GM12865 (cell line): ENCODE measurements at regions not wholly inside any gene's neighbourhood (a gene's known extent, or its start where the extent isn't known, plus 50 kb on each side); places are given as distances from the start of the nearest gene placed in this dataset.

ENCODE experiments used
- DNase-seq: peaks from one replicate; pipeline ENCODE4 v3.0.0; 2010; ENCODE audit warnings: low read depth
- H3K4me3 ChIP-seq: 2 replicates; pipeline ENCODE4 v1.5.1; 2011; ENCODE audit warnings: mild to moderate bottlenecking, low read depth, low read length, control low read depth
- CTCF ChIP-seq: IDR thresholded peaks from 2 replicates; pipeline ENCODE4 v1.5.1; 2011; ENCODE audit warnings: low read length, control low read depth, low read depth, inconsistent platforms; ENCODE audit not compliant: insufficient read depth; ENCODE audit errors: missing control alignments

DNA sequence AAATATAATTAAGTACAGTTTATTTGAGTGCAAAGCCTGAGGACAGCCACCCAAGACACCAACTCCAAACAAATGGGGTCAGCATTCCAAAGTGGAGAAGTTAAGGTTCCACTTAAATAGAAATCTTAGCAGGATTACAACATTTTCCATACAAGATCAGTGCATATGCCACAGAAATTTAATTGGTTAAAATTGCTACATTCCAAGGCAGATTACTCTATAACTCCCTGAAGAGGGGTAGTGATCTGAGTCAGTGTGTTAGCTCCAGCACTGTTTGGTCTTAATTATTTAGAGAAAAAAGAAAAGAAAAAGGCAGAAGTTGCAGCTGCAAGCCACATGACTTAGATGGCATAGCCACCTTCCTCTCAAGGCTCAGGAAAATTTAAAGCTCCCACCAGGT is 297.5 kb downstream of the HHIPL2 start:
- TF ChIP-seq CTCF = no peak
- no peak for DNase-seq
- no peak overlapping the region for H3K4me3 ChIP-seq

DNA sequence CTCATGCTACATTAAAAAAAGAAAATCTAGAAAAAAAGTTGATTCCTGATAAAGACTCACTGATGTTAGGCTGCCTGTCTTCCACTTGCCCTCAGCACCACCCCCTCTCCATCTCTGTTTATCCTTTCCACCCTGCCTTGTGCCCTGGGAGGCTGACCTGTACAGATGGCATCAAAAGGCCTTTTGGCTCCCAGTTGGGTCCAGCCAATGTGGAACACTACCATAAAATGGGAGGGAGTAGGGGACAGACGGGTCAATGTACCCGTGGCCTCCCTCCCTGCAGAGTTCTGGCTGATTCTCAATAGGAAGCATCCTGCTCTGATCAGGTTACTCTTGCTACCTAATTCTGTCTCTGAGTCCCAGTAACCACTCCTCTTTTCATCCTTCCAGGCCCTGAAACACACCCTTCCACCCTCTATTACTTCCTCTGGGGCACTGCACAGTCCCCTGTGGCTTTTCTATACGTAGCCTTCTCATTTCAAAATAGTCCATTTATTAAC is 300.0 kb downstream of the HHIPL2 start:
- no peak for TF ChIP-seq CTCF
- no peak for DNase-seq
- H3K4me3 ChIP-seq = no peak overlapping the region

GRCh38 chr1:222247081-222247480 is 300.8 kb downstream of the HHIPL2 start:
- no peak for DNase-seq
- no peak overlapping the region for H3K4me3 ChIP-seq
- TF ChIP-seq CTCF = no peak

- TF ChIP-seq CTCF = no peak
- no peak for DNase-seq
- H3K4me3 ChIP-seq = no peak overlapping the region
Observed at GRCh38 chr1:222243902-222244301, 304.0 kb downstream of the HHIPL2 start.

DNA sequence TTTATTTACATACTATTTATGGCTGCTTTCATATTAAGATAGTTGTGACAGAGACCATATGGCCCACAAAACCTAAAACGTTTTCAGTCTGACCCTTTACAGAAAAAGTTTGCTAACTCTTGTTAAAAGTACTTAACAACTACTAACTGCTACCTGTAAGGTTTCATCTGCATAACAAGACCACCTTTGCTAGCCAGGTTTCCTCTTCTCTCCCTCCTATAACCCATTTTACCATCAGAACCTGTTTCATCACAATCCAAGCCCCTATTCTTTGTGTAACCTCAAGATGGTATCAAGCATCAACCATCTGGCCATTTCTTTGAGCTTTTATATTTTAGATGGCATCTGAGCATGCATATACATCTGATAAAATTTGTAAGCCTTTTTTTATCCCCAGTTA is 305.4 kb downstream of the HHIPL2 start:
- no peak for DNase-seq
- TF ChIP-seq CTCF = no peak
- H3K4me3 ChIP-seq = no peak overlapping the region

DNA sequence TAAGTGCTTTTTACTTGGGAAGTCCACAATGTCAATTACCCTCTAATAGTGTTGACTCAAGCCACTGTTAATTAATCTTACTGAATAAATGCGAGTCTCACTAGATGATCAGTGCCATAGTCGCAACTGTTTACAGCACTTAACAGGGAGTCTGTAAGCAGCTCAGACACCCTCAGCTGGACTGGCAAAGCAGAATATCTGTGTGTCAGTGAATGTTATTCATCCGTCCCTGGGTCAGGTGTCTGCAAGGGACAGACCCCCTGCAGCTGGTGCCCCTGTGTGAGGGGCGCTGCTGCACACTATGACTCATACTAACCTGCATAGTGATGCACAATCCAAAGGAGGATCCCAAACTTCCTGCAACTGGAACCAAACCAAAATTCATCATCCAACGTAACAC is 306.5 kb downstream of the HHIPL2 start:
- H3K4me3 ChIP-seq = no peak overlapping the region
- no peak for TF ChIP-seq CTCF
- no peak for DNase-seq

DNA sequence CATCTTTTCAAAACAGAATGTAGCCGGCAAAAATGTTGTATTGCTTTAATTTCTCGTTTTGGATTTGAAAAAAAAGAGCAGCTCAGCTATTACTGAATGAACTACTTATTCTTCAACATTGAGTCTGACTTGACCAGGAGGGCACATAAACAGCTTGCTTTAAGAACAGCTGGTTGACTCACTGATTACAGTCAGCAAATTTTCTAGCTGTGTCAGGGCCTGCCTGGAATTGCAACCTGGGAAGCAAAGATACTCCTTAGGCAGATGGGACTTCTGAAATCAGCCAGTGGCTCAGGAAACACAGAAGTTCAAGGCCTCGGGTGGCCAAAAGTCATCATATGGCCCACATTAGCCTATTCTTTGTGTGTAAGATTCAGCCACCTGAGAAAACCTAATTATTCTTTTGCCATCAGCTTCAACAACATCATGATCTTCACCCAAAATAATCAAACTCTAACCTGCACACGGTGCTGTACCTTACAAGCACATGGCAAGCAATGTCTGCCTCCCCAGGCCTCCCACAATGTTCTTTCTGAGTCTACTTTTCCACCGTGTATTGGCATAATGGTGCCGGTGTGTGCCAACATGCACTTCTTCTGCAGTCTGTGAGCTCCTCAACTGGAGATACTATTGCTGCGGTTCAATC is 307.2 kb downstream of the HHIPL2 start:
- H3K4me3 ChIP-seq = no peak overlapping the region
- DNase-seq = no peak
- TF ChIP-seq CTCF = no peak
